H9 (cell line): ENCODE measurements at regions not wholly inside any gene's neighbourhood (a gene's known extent, or its start where the extent isn't known, plus 50 kb on each side); places are given as distances from the start of the nearest gene placed in this dataset.

ENCODE experiments used
- DNase-seq: peaks from one replicate; pipeline ENCODE4 v3.0.0-alpha.2; 2017
- H2AFZ ChIP-seq: one replicate; pipeline ENCODE4 v1.6.1; 2013; ENCODE audit warnings: mild to moderate bottlenecking, low read length, control low read depth, moderate library complexity
- H2AK5ac ChIP-seq: 2 replicates; pipeline ENCODE4 v1.6.1; 2013; ENCODE audit warnings: low read length, control low read depth, mixed read lengths; ENCODE audit not compliant: insufficient read length
- H2BK120ac ChIP-seq: one replicate; pipeline ENCODE4 v1.6.1; 2013; ENCODE audit warnings: low read depth, mild to moderate bottlenecking, low read length, control low read depth, inconsistent platforms; ENCODE audit not compliant: poor library complexity, severe bottlenecking
- H2BK12ac ChIP-seq: 2 replicates; pipeline ENCODE4 v1.6.1; 2013; ENCODE audit warnings: low read length, control low read depth, mixed read lengths, low read depth; ENCODE audit not compliant: insufficient read length
- H2BK15ac ChIP-seq: 2 replicates; pipeline ENCODE4 v1.6.1; 2013; ENCODE audit warnings: low read depth, low read length, control low read depth
- H2BK20ac ChIP-seq: one replicate; pipeline ENCODE4 v1.6.1; 2013; ENCODE audit warnings: low read depth, mild to moderate bottlenecking, low read length, control low read depth, inconsistent platforms; ENCODE audit not compliant: poor library complexity, severe bottlenecking
- H2BK5ac ChIP-seq: 2 replicates; pipeline ENCODE4 v1.6.1; 2013; ENCODE audit warnings: low read length, control low read depth, mixed read lengths; ENCODE audit not compliant: insufficient read length
- H3K14ac ChIP-seq: 2 replicates; pipeline ENCODE4 v1.6.1; 2013; ENCODE audit warnings: low read length, control low read depth; ENCODE audit not compliant: insufficient read depth
- H3K18ac ChIP-seq: 2 replicates; pipeline ENCODE4 v1.6.1; 2013; ENCODE audit warnings: low read depth, mild to moderate bottlenecking, mixed read lengths, low read length, control low read depth; ENCODE audit not compliant: insufficient read length
- H3K23ac ChIP-seq: 2 replicates; pipeline ENCODE4 v1.6.1; 2013; ENCODE audit warnings: low read length, control low read depth, mixed read lengths, low read depth; ENCODE audit not compliant: insufficient read length
- H3K23me2 ChIP-seq: 2 replicates; pipeline ENCODE4 v1.6.1; 2013; ENCODE audit warnings: low read depth, mild to moderate bottlenecking, mixed read lengths, low read length, control low read depth; ENCODE audit not compliant: insufficient read length, poor library complexity, severe bottlenecking
- H3K27ac ChIP-seq: 2 replicates; pipeline ENCODE4 v1.5.1; 2013; ENCODE audit warnings: low read length, control low read depth, mixed read lengths, low read depth; ENCODE audit not compliant: insufficient read length
- H3K27me3 ChIP-seq: 2 replicates; pipeline ENCODE4 v1.6.1; 2013; ENCODE audit warnings: low read length, control low read depth, inconsistent platforms; ENCODE audit not compliant: insufficient read depth
- H3K4ac ChIP-seq: 2 replicates; pipeline ENCODE4 v1.6.1; 2013; ENCODE audit warnings: low read depth, mild to moderate bottlenecking, control low read depth, inconsistent platforms, low read length, moderate library complexity
- H3K4me1 ChIP-seq: 2 replicates; pipeline ENCODE4 v1.6.1; 2013; ENCODE audit warnings: low read length, control low read depth, inconsistent platforms; ENCODE audit not compliant: insufficient read depth
- H3K4me2 ChIP-seq: 2 replicates; pipeline ENCODE4 v1.6.1; 2013; ENCODE audit warnings: low read length, control low read depth, mixed read lengths; ENCODE audit not compliant: insufficient read length, insufficient read depth
- H3K56ac ChIP-seq: 2 replicates; pipeline ENCODE4 v1.6.1; 2013; ENCODE audit warnings: low read depth, mild to moderate bottlenecking, mixed read lengths, low read length, control low read depth; ENCODE audit not compliant: insufficient read length
- H3K79me1 ChIP-seq: 2 replicates; pipeline ENCODE4 v1.6.1; 2013; ENCODE audit warnings: low read depth, mild to moderate bottlenecking, moderate library complexity, low read length, control low read depth, inconsistent platforms; ENCODE audit not compliant: insufficient read depth, poor library complexity, severe bottlenecking
- H3K79me2 ChIP-seq: 2 replicates; pipeline ENCODE4 v1.6.1; 2013; ENCODE audit warnings: low read length, control low read depth, inconsistent platforms; ENCODE audit not compliant: insufficient read depth
- H3K9ac ChIP-seq: 2 replicates; pipeline ENCODE4 v1.6.1; 2013; ENCODE audit warnings: low read length, control low read depth, mixed read lengths; ENCODE audit not compliant: insufficient read length; ENCODE audit errors: extremely low read depth
- H3K9me3 ChIP-seq: one replicate; pipeline ENCODE4 v1.6.1; 2013; ENCODE audit warnings: low read depth, low read length, inconsistent platforms; ENCODE audit not compliant: control insufficient read depth
- H3T11ph ChIP-seq: one replicate; pipeline ENCODE4 v1.6.1; 2013; ENCODE audit warnings: mild to moderate bottlenecking, low read length, control low read depth, inconsistent platforms
- H4K20me1 ChIP-seq: one replicate; pipeline ENCODE4 v1.6.1; 2013; ENCODE audit not compliant: control insufficient read depth, insufficient read length, insufficient read depth
- H4K5ac ChIP-seq: 2 replicates; pipeline ENCODE4 v1.6.1; 2013; ENCODE audit warnings: low read depth, mild to moderate bottlenecking, mixed read lengths, low read length, control low read depth; ENCODE audit not compliant: insufficient read length
- H4K8ac ChIP-seq: replicated peaks from 2 replicates; pipeline ENCODE4 v1.6.1; 2013; ENCODE audit warnings: low read length, control low read depth, mixed read lengths, low read depth; ENCODE audit not compliant: insufficient read length
- H4K91ac ChIP-seq: 2 replicates; pipeline ENCODE4 v1.6.1; 2013; ENCODE audit warnings: low read depth, mild to moderate bottlenecking, moderate library complexity, mixed read lengths, low read length, control low read depth; ENCODE audit not compliant: insufficient read length
- H3K27ac Mint-ChIP-seq, 3 experiments: 2 replicates in 2 of 3; 3 replicates in 1 of 3; pipeline ENCODE4 v1.8.0; 2020 to 2021; ENCODE audit warnings: mixed read lengths in 3 of 3, mild to moderate bottlenecking in 1 of 3, moderate library complexity in 1 of 3
- H3K27me3 Mint-ChIP-seq: 2 replicates; pipeline ENCODE4 v1.8.0; 2021; ENCODE audit warnings: low read depth, mild to moderate bottlenecking, moderate library complexity, mixed read lengths
- H3K36me3 Mint-ChIP-seq, 3 experiments: 2 replicates in 2 of 3; 3 replicates in 1 of 3; pipeline ENCODE4 v1.8.0; 2020 to 2021; ENCODE audit warnings: low read depth in 3 of 3, mixed read lengths in 3 of 3; ENCODE audit not compliant: insufficient read depth in 1 of 3
- H3K4me1 Mint-ChIP-seq, 2 experiments: 2 replicates each; pipeline ENCODE4 v1.8.0; 2020; ENCODE audit warnings: mixed read lengths in 2 of 2
- H3K4me3 Mint-ChIP-seq, 2 experiments: 2 replicates in 1 of 2; 3 replicates in 1 of 2; pipeline ENCODE4 v1.8.0; 2020 to 2021; ENCODE audit warnings: mild to moderate bottlenecking in 2 of 2, mixed read lengths in 2 of 2, moderate library complexity in 1 of 2
- H3K9me3 Mint-ChIP-seq, 2 experiments: 2 replicates in 1 of 2; 3 replicates in 1 of 2; pipeline ENCODE4 v1.8.0; 2020; ENCODE audit warnings: mild to moderate bottlenecking in 2 of 2, mixed read lengths in 2 of 2, moderate library complexity in 1 of 2
- CTCF ChIP-seq: fragments of 200-600 bp; sonication (generic); conservative IDR thresholded peaks from 3 replicates; pipeline ENCODE4 v1.8.0; 2021; ENCODE audit warnings: antibody characterized with exemption, mild to moderate bottlenecking
- WGBS: extraction: QIAGEN DNeasy Blood & Tissue Kit; methylation state at CpG from one replicate; pipeline ENCODE4 v1.1.7; 2013; ENCODE audit warnings: missing lambda C conversion rate, low lambda C conversion rate, mixed read lengths; ENCODE audit not compliant: insufficient read length; ENCODE audit errors: extremely low coverage; 5-methylcytosine and 5-hydroxymethylcytosine counted together

- Histone ChIP-seq H4K5ac (no peak overlapping the region), H2BK12ac (no peak overlapping the region), H4K20me1 (no peaks in the 10 kb centered on the region), H3K9me3 (no peaks in the 10 kb centered on the region), H2AFZ (no peak overlapping the region), H4K91ac (no peak overlapping the region), H3K4ac (no peak overlapping the region), H3K23me2 (no peaks in the 10 kb centered on the region), H2BK15ac (no peak overlapping the region), H3K9ac (no peak overlapping the region), H3K4me2 (no peak overlapping the region), H3K4me1 (no peaks in the 10 kb centered on the region; the same call in 1 of the 2 replicates), H3K79me1 (no peaks in the 10 kb centered on the region), H3T11ph (no peak overlapping the region), H2BK120ac (no peak overlapping the region), H3K14ac (no peak overlapping the region), H3K18ac (no peak overlapping the region), H3K27ac (no peak overlapping the region), H2BK20ac (no peak overlapping the region), H4K8ac (no peak overlapping the region), H3K27me3 (no peaks in the 10 kb centered on the region), H2AK5ac (no peak overlapping the region), H2BK5ac (no peak overlapping the region), H3K23ac (no peak overlapping the region), H3K79me2 (no peaks in the 10 kb centered on the region), H3K56ac (no peak overlapping the region)
- no CpG with 5 or more reads among the region's 7 CpGs for WGBS
- no peak for TF ChIP-seq CTCF
- Mint-ChIP-seq H3K4me3 (no peak overlapping the region; a peak in 1 of 5 replicates), H3K27ac (peak overlapping the region in 1 of 3 experiments; percentile 80; a peak in 1 of 7 replicates), H3K36me3 (peaks cover 0 to 10% (median 0%) of the 10 kb centered on the region in 3 experiments; a peak in 2 of 7 replicates), H3K27me3 (peaks cover 2% of the 10 kb centered on the region; the same call in 1 of the 2 replicates), H3K4me1 (peaks cover 13 to 29% of the 10 kb centered on the region in 2 experiments), H3K9me3 (peaks cover 7 to 9% of the 10 kb centered on the region in 2 experiments; a peak in 2 of 5 replicates)
- no peak for DNase-seq
Measured at GRCh38 chr7:3244241-3244814, 56.7 kb upstream of the SDK1 start.
